HEK293 (cell line): ENCODE measurements at regions not wholly inside any gene's neighbourhood (a gene's known extent, or its start where the extent isn't known, plus 50 kb on each side); places are given as distances from the start of the nearest gene placed in this dataset.
A peak's percentile ranks its signal among the peaks of the same experiment; 100 is the strongest.

ENCODE experiments used
- CTCF ChIA-PET: fragments of 350-600 bp; formaldehyde crosslinking; extraction: SDS; loops from one replicate; lab custom pipeline; 2021; ENCODE audit warnings: antibody characterized with exemption; lab: Yijun Ruan, JAX
- POLR2A ChIA-PET: fragments of 300-600 bp; formaldehyde crosslinking; extraction: SDS; loops from one replicate; lab custom pipeline; 2020; ENCODE audit warnings: antibody characterized with exemption, inconsistent platforms; lab: Yijun Ruan, JAX
- H3K27ac ChIP-seq: fragments of 200-500 bp; sonication (Bioruptor generic); 2 replicates; pipeline ENCODE4 v1.5.1; 2014; ENCODE audit warnings: low read depth, low read length, control low read depth, inconsistent platforms; ENCODE audit errors: extremely low read depth
- H3K36me3 ChIP-seq, 2 experiments: fragments of 200-500 bp in 1 of 2; sonication (Bioruptor generic) in 1 of 2; 1 replicate in 1 of 2; 2 replicates in 1 of 2; pipeline ENCODE4 v1.5.1; 2014 to 2017; ENCODE audit warnings: inconsistent platforms in 2 of 2, low read length in 2 of 2; ENCODE audit not compliant: control insufficient read depth in 2 of 2, insufficient read depth in 1 of 2
- H3K4me1 ChIP-seq: fragments of 200-500 bp; sonication (Bioruptor generic); 2 replicates; pipeline ENCODE4 v1.5.1; 2014; ENCODE audit warnings: mild to moderate bottlenecking, low read length, inconsistent platforms; ENCODE audit not compliant: control insufficient read depth, insufficient read depth
- H3K4me3 ChIP-seq: 2 replicates; pipeline ENCODE4 v1.5.1; 2011; ENCODE audit warnings: low read depth, mild to moderate bottlenecking, control low read depth, low read length, moderate library complexity
- H3K9me3 ChIP-seq: fragments of 200-500 bp; sonication (Bioruptor generic); 2 replicates; pipeline ENCODE4 v1.5.1; 2014; ENCODE audit warnings: low read depth, low read length, inconsistent platforms; ENCODE audit not compliant: control insufficient read depth, insufficient read depth
- BCL11A ChIP-seq: fragments of 450-650 bp; formaldehyde crosslinking; IDR thresholded peaks from 2 replicates; pipeline ENCODE4 v1.5.1; 2016; ENCODE audit warnings: low read depth, missing biosample characterization, missing genetic modification characterization
- GLIS1 ChIP-seq: fragments of 450-650 bp; formaldehyde crosslinking; IDR thresholded peaks from 2 replicates; pipeline ENCODE4 v1.5.1; 2016; ENCODE audit warnings: missing biosample characterization, missing genetic modification characterization
- GLIS2 ChIP-seq: fragments of 450-650 bp; formaldehyde crosslinking; IDR thresholded peaks from 2 replicates; pipeline ENCODE4 v1.5.1; 2016; ENCODE audit warnings: missing biosample characterization, missing genetic modification characterization
- KLF16 ChIP-seq: fragments of 450-650 bp; formaldehyde crosslinking; IDR thresholded peaks from 2 replicates; pipeline ENCODE4 v1.5.1; 2017; ENCODE audit warnings: missing biosample characterization, missing genetic modification characterization
- KLF7 ChIP-seq: fragments of 450-650 bp; formaldehyde crosslinking; IDR thresholded peaks from 2 replicates; pipeline ENCODE4 v1.5.1; 2016; ENCODE audit warnings: missing biosample characterization, missing genetic modification characterization, borderline replicate concordance
- KLF9 ChIP-seq: fragments of 450-650 bp; formaldehyde crosslinking; IDR thresholded peaks from 2 replicates; pipeline ENCODE4 v1.5.1; 2016; ENCODE audit warnings: missing biosample characterization, missing genetic modification characterization, low read depth
- MZF1 ChIP-seq: fragments of 450-650 bp; formaldehyde crosslinking; IDR thresholded peaks from 2 replicates; pipeline ENCODE4 v1.5.1; 2017; ENCODE audit warnings: missing biosample characterization, missing genetic modification characterization, borderline replicate concordance
- SP3 ChIP-seq: fragments of 450-650 bp; formaldehyde crosslinking; IDR thresholded peaks from 2 replicates; pipeline ENCODE4 v1.5.1; 2016; ENCODE audit warnings: missing biosample characterization, missing genetic modification characterization
- ZNF19 ChIP-seq: fragments of 450-650 bp; formaldehyde crosslinking; IDR thresholded peaks from 2 replicates; pipeline ENCODE4; 2016; ENCODE audit warnings: missing biosample characterization, missing genetic modification characterization, low read depth
- ZNF214 ChIP-seq: fragments of 450-650 bp; formaldehyde crosslinking; IDR thresholded peaks from 2 replicates; pipeline ENCODE4 v1.5.1; 2017; ENCODE audit warnings: missing biosample characterization, mild to moderate bottlenecking, missing genetic modification characterization, borderline replicate concordance
- ZNF292 ChIP-seq: fragments of 450-650 bp; formaldehyde crosslinking; IDR thresholded peaks from 2 replicates; pipeline ENCODE4 v1.5.1; 2016; ENCODE audit warnings: low read depth, missing biosample characterization, missing genetic modification characterization, borderline replicate concordance
- ZNF626 ChIP-seq: fragments of 450-650 bp; sonication (Bioruptor Pico); formaldehyde crosslinking; IDR thresholded peaks from 2 replicates; pipeline ENCODE4 v1.5.1; 2018; ENCODE audit warnings: missing biosample characterization, missing genetic modification characterization, inconsistent platforms
- ZNF658 ChIP-seq: fragments of 450-650 bp; formaldehyde crosslinking; IDR thresholded peaks from 2 replicates; pipeline ENCODE4; 2016; ENCODE audit warnings: missing biosample characterization, missing genetic modification characterization
- ZNF660 ChIP-seq: fragments of 450-650 bp; IDR thresholded peaks from 2 replicates; pipeline ENCODE4 v1.5.1; 2018; ENCODE audit warnings: missing biosample characterization, mild to moderate bottlenecking, missing genetic modification characterization
- ZNF791 ChIP-seq: fragments of 450-650 bp; formaldehyde crosslinking; IDR thresholded peaks from 2 replicates; pipeline ENCODE4 v1.5.1; 2016; ENCODE audit warnings: missing biosample characterization, missing genetic modification characterization
- ZNF792 ChIP-seq: fragments of 450-650 bp; formaldehyde crosslinking; IDR thresholded peaks from 2 replicates; pipeline ENCODE4 v1.5.1; 2016; ENCODE audit warnings: missing biosample characterization, missing genetic modification characterization
- ZNF843 ChIP-seq: fragments of 450-650 bp; formaldehyde crosslinking; IDR thresholded peaks from 2 replicates; pipeline ENCODE4 v1.5.1; 2016; ENCODE audit warnings: missing biosample characterization, missing genetic modification characterization
- TF ChIP-seq, protein P1 (sequence below): fragments of 450-650 bp; formaldehyde crosslinking; IDR thresholded peaks from 2 replicates; pipeline ENCODE4 v1.5.1; 2016; ENCODE audit warnings: missing biosample characterization, missing genetic modification characterization
- TF ChIP-seq, protein P2 (sequence below): fragments of 450-650 bp; formaldehyde crosslinking; IDR thresholded peaks from 2 replicates; pipeline ENCODE4 v1.5.1; 2016; ENCODE audit warnings: missing biosample characterization, missing genetic modification characterization, borderline replicate concordance

DNA sequence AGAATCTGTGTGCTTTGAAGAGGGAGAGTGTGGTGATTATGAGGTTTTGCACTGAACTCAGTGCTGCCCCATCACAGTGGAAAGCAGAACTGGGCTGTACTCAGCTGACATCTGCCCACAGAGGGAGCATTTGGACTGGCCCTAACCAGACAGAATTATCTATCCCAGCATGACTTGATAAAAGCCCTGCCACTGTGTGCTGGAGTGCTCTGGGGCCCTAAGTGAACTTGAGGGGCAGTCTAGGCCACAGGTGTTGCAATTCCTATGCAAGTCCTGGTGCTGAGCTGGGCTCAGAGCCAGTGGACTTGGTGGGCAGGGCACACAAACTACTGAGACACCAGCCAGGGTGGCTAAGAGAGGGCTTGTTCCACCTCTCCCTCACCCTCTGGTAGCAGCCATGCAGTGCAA lies 269.2 kb upstream of the CTNNB1 start:
- TF ChIP-seq KLF16 (tag by site-specific recombination) (no peak), KLF7 (tag by site-specific recombination) (no peak)
- TF ChIP-seq, protein P1, sequence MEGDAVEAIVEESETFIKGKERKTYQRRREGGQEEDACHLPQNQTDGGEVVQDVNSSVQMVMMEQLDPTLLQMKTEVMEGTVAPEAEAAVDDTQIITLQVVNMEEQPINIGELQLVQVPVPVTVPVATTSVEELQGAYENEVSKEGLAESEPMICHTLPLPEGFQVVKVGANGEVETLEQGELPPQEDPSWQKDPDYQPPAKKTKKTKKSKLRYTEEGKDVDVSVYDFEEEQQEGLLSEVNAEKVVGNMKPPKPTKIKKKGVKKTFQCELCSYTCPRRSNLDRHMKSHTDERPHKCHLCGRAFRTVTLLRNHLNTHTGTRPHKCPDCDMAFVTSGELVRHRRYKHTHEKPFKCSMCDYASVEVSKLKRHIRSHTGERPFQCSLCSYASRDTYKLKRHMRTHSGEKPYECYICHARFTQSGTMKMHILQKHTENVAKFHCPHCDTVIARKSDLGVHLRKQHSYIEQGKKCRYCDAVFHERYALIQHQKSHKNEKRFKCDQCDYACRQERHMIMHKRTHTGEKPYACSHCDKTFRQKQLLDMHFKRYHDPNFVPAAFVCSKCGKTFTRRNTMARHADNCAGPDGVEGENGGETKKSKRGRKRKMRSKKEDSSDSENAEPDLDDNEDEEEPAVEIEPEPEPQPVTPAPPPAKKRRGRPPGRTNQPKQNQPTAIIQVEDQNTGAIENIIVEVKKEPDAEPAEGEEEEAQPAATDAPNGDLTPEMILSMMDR (tag by site-specific recombination), result 0 out of 2 replicates have a peak, but pooled peaks have one; percentile 16
- Histone ChIP-seq H3K27ac (no peak overlapping the region), H3K4me3 (no peak overlapping the region), H3K4me1 (no peaks in the 10 kb centered on the region), H3K36me3 (no peaks in the 10 kb centered on the region), H3K9me3 (no peaks in the 10 kb centered on the region)
- POLR2A ChIA-PET, result no interaction called here
- CTCF ChIA-PET, result no interaction called here

DNA sequence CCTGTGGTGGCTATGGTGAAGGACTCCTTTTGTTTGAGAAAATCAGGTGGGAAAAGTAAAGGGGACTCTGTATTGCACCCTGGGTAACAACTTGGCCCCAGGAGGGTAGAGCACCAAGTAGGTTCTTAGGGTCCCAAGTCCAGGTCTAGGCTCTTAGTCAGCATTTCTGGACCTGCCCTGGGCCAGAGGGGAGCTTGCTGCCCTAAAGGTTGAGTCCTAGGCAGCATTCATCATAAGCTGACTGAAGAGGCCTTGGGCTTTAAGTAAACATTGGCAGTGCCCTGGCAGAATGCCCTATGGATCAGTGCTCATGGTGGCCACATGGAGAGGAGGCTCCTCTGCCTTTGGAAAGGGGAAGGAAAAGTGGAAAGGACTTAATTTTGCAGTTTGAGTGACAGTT lies 268.5 kb upstream of the CTNNB1 start:
- Histone ChIP-seq H3K9me3 (no peaks in the 10 kb centered on the region), H3K4me1 (no peaks in the 10 kb centered on the region), H3K36me3 (no peaks in the 10 kb centered on the region), H3K4me3 (no peak overlapping the region), H3K27ac (no peak overlapping the region)
- POLR2A ChIA-PET, result no interaction called here
- CTCF ChIA-PET, result no interaction called here
- TF ChIP-seq ZNF214 (tag by site-specific recombination), result no peak
- TF ChIP-seq, protein P2, sequence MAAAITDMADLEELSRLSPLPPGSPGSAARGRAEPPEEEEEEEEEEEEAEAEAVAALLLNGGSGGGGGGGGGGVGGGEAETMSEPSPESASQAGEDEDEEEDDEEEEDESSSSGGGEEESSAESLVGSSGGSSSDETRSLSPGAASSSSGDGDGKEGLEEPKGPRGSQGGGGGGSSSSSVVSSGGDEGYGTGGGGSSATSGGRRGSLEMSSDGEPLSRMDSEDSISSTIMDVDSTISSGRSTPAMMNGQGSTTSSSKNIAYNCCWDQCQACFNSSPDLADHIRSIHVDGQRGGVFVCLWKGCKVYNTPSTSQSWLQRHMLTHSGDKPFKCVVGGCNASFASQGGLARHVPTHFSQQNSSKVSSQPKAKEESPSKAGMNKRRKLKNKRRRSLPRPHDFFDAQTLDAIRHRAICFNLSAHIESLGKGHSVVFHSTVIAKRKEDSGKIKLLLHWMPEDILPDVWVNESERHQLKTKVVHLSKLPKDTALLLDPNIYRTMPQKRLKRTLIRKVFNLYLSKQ, result no peak
- no peak for TF ChIP-seq ZNF791 (tag by site-specific recombination)
- TF ChIP-seq SP3 (tag by site-specific recombination), result no peak
- no peak for TF ChIP-seq ZNF660 (tag by site-specific recombination)
- no peak for TF ChIP-seq ZNF843 (tag by site-specific recombination)
- no peak for TF ChIP-seq KLF9 (tag by site-specific recombination)
- no peak for TF ChIP-seq ZNF292 (tag by site-specific recombination)
- no peak for TF ChIP-seq ZNF792 (tag by site-specific recombination)
- no peak for TF ChIP-seq MZF1
- no peak for TF ChIP-seq GLIS1 (tag by site-specific recombination)
- TF ChIP-seq ZNF658 (tag by site-specific recombination), result no peak
- no peak for TF ChIP-seq ZNF626 (tag by site-specific recombination)
- TF ChIP-seq BCL11A (tag by site-specific recombination), result no peak
- TF ChIP-seq, protein P1 (tag by site-specific recombination), result no peak
- no peak for TF ChIP-seq ZNF19 (tag by site-specific recombination)
- no peak for TF ChIP-seq GLIS2 (tag by site-specific recombination)
